WI38 (cell line): ENCODE measurements at regions not wholly inside any gene's neighbourhood (a gene's known extent, or its start where the extent isn't known, plus 50 kb on each side); places are given as distances from the start of the nearest gene placed in this dataset.

ENCODE experiments used
- H3K4me3 ChIP-seq: 2 replicates; pipeline ENCODE4 v1.5.1; 2011; ENCODE audit warnings: low read depth, mild to moderate bottlenecking, control low read depth, low read length
- CTCF ChIP-seq: IDR thresholded peaks from 2 replicates; pipeline ENCODE4 v1.5.1; 2012; ENCODE audit warnings: low read depth, mild to moderate bottlenecking, control low read depth, low read length

- no peak overlapping the region for H3K4me3 ChIP-seq
- TF ChIP-seq CTCF, result peak; percentile 37; the same call in 1 of the 2 replicates
Measured at GRCh38 chr12:19643635-19644034, 204.3 kb downstream of the AEBP2 start.

GRCh38 chr12:19644571-19644970 is 205.3 kb downstream of the AEBP2 start:
- no peak for TF ChIP-seq CTCF
- H3K4me3 ChIP-seq, result no peak overlapping the region

- no peak overlapping the region for H3K4me3 ChIP-seq
- no peak for TF ChIP-seq CTCF
Measured at GRCh38 chr12:19645823-19646222, 206.5 kb downstream of the AEBP2 start.

GRCh38 chr12:19646599-19646998 is 207.3 kb downstream of the AEBP2 start:
- TF ChIP-seq CTCF, result no peak
- H3K4me3 ChIP-seq, result no peak overlapping the region

- no peak overlapping the region for H3K4me3 ChIP-seq
- TF ChIP-seq CTCF, result no peak
Measured at GRCh38 chr12:19647806-19648556, 208.7 kb downstream of the AEBP2 start.

- TF ChIP-seq CTCF, result no peak
- H3K4me3 ChIP-seq, result no peak overlapping the region
Measured at GRCh38 chr12:19648591-19648990, 209.3 kb downstream of the AEBP2 start.

- TF ChIP-seq CTCF, result no peak
- no peak overlapping the region for H3K4me3 ChIP-seq
Measured at GRCh38 chr12:19652386-19652785, 213.1 kb downstream of the AEBP2 start.
